HCT116 (cell line): ENCODE measurements at regions not wholly inside any gene's neighbourhood (a gene's known extent, or its start where the extent isn't known, plus 50 kb on each side); places are given as distances from the start of the nearest gene placed in this dataset.

Experiments
- EZH2 ChIP-seq: fragments of 200-600 bp; sonication (generic); IDR thresholded peaks from 2 replicates; pipeline ENCODE4 v1.6.1; 2017; ENCODE audit warnings: antibody characterized with exemption, mixed run types
- EZH2phosphoT487 ChIP-seq: fragments of 200-600 bp; IDR thresholded peaks from 2 replicates; pipeline ENCODE4 v1.6.1; 2018; ENCODE audit warnings: antibody characterized with exemption, borderline replicate concordance
- JUND ChIP-seq: IDR thresholded peaks from 2 replicates; pipeline ENCODE4 v1.6.1; 2012
- POLR2A ChIP-seq: IDR thresholded peaks from 2 replicates; pipeline ENCODE4 v1.7.0; 2011; ENCODE audit warnings: borderline replicate concordance; ENCODE audit not compliant: insufficient read depth, insufficient read length; ENCODE audit errors: extremely low read depth
- POLR2AphosphoS5 ChIP-seq: IDR thresholded peaks from 2 replicates; pipeline ENCODE4 v1.6.1; 2011; ENCODE audit warnings: mild to moderate bottlenecking, low read depth, low read length, moderate library complexity
- RAD21 ChIP-seq: IDR thresholded peaks from 2 replicates; pipeline ENCODE4 v1.6.1; 2012; ENCODE audit warnings: low read depth, mild to moderate bottlenecking
- TCF7L2 ChIP-seq: IDR thresholded peaks from 2 replicates; pipeline ENCODE4 v1.7.0; 2011; ENCODE audit warnings: borderline replicate concordance, inconsistent platforms; ENCODE audit not compliant: insufficient read depth, insufficient read length; ENCODE audit errors: extremely low read depth
- YY1 ChIP-seq: IDR thresholded peaks from 2 replicates; pipeline ENCODE4 v1.6.1; 2011; ENCODE audit warnings: low read length, low read depth, moderate library complexity, mild to moderate bottlenecking; ENCODE audit not compliant: insufficient replicate concordance; ENCODE audit errors: extremely low read depth
- ZFX ChIP-seq: fragments of 450-650 bp; IDR thresholded peaks from 2 replicates; pipeline ENCODE4 v1.6.1; 2017
- ZNF274 ChIP-seq: fragments of 200-500 bp; sonication (Bioruptor generic); IDR thresholded peaks from 2 replicates; pipeline ENCODE4 v1.6.1; 2014; ENCODE audit warnings: mild to moderate bottlenecking, low read depth, low read length, inconsistent platforms
- TF ChIP-seq, protein P1 (sequence below), 3 experiments: fragments of 200-600 bp in 1 of 3; sonication (generic) in 1 of 3; IDR thresholded peaks in 2 of 3; conservative IDR thresholded peaks in 1 of 3; 2 replicates each; pipeline ENCODE4 v1.5.1; 2012 to 2017; ENCODE audit warnings: low read depth in 2 of 3, low read length in 2 of 3, antibody characterized with exemption in 1 of 3, borderline replicate concordance in 1 of 3, control low read depth in 1 of 3, mild to moderate bottlenecking in 1 of 3, mixed read lengths in 1 of 3, mixed run types in 1 of 3, moderate library complexity in 1 of 3; ENCODE audit not compliant: insufficient read depth in 1 of 3
- TF ChIP-seq, protein P2 (sequence below): IDR thresholded peaks from 2 replicates; pipeline ENCODE4 v1.6.1; 2012; ENCODE audit warnings: low read depth
- TF ChIP-seq, protein P3 (sequence below): IDR thresholded peaks from 2 replicates; pipeline ENCODE4 v1.6.1; 2012
- TF ChIP-seq, protein P4 (sequence below): IDR thresholded peaks from 2 replicates; pipeline ENCODE4 v1.6.1; 2011; ENCODE audit warnings: mild to moderate bottlenecking, low read length, moderate library complexity; ENCODE audit not compliant: insufficient replicate concordance; ENCODE audit errors: extremely low read depth

DNA sequence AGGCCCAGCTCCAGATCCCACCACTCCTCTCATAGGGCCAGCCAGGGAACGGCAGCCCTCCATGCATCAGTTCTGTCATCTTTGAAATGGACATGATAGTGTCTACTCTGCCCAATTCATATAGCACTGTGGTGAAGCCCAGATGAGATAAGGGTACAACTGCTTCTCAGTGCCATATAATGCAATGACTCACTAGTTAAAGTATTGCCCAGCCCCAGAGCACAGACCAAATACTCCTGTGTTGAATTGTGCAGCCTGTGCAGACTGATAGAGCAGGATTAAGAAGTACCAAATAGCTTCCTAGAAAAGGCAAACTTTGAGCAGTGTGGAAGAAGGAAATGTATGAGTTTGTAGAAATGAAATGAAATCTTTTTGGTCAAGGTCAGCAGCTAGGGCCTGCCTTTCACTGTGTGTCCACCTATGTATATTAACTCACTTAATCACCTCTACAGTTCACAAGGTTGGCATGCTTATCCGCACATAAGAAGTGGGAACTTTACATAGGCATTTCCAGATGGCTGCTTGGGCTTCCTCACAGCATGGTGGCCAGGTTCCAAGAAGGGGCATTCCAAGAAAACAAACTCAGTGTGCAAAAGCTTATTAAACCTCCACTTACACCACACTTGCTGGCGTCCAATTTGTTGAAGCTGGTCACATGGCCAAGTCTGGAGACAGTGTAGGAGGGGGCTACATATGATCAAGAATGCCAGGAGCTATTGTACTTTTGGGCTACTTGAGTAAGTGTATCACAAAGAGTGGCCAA lies 102.8 kb upstream of the COPS8 start:
- TF ChIP-seq RAD21 (no peak), ZNF274 (no peak), POLR2A (no peak), EZH2 (no peak), EZH2phosphoT487 (no peak), ZFX (no peak), YY1 (no peak), POLR2AphosphoS5 (no peak), TCF7L2 (no peak), JUND (no peak)
- TF ChIP-seq, protein P1, sequence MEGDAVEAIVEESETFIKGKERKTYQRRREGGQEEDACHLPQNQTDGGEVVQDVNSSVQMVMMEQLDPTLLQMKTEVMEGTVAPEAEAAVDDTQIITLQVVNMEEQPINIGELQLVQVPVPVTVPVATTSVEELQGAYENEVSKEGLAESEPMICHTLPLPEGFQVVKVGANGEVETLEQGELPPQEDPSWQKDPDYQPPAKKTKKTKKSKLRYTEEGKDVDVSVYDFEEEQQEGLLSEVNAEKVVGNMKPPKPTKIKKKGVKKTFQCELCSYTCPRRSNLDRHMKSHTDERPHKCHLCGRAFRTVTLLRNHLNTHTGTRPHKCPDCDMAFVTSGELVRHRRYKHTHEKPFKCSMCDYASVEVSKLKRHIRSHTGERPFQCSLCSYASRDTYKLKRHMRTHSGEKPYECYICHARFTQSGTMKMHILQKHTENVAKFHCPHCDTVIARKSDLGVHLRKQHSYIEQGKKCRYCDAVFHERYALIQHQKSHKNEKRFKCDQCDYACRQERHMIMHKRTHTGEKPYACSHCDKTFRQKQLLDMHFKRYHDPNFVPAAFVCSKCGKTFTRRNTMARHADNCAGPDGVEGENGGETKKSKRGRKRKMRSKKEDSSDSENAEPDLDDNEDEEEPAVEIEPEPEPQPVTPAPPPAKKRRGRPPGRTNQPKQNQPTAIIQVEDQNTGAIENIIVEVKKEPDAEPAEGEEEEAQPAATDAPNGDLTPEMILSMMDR (IDR thresholded peaks at IDR 0.05 in 2 of 3, conservative IDR thresholded peaks at IDR 0.05 in 1 of 3; ENCODE audit: borderline replicate concordance in 1 of 3, insufficient read depth in 1 of 3, low read depth in 2 of 3, low read length in 2 of 3) = no peak
- TF ChIP-seq, protein P2, sequence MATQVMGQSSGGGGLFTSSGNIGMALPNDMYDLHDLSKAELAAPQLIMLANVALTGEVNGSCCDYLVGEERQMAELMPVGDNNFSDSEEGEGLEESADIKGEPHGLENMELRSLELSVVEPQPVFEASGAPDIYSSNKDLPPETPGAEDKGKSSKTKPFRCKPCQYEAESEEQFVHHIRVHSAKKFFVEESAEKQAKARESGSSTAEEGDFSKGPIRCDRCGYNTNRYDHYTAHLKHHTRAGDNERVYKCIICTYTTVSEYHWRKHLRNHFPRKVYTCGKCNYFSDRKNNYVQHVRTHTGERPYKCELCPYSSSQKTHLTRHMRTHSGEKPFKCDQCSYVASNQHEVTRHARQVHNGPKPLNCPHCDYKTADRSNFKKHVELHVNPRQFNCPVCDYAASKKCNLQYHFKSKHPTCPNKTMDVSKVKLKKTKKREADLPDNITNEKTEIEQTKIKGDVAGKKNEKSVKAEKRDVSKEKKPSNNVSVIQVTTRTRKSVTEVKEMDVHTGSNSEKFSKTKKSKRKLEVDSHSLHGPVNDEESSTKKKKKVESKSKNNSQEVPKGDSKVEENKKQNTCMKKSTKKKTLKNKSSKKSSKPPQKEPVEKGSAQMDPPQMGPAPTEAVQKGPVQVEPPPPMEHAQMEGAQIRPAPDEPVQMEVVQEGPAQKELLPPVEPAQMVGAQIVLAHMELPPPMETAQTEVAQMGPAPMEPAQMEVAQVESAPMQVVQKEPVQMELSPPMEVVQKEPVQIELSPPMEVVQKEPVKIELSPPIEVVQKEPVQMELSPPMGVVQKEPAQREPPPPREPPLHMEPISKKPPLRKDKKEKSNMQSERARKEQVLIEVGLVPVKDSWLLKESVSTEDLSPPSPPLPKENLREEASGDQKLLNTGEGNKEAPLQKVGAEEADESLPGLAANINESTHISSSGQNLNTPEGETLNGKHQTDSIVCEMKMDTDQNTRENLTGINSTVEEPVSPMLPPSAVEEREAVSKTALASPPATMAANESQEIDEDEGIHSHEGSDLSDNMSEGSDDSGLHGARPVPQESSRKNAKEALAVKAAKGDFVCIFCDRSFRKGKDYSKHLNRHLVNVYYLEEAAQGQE = no peak
- TF ChIP-seq, protein P3, sequence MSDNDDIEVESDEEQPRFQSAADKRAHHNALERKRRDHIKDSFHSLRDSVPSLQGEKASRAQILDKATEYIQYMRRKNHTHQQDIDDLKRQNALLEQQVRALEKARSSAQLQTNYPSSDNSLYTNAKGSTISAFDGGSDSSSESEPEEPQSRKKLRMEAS = no peak
- TF ChIP-seq, protein P4, sequence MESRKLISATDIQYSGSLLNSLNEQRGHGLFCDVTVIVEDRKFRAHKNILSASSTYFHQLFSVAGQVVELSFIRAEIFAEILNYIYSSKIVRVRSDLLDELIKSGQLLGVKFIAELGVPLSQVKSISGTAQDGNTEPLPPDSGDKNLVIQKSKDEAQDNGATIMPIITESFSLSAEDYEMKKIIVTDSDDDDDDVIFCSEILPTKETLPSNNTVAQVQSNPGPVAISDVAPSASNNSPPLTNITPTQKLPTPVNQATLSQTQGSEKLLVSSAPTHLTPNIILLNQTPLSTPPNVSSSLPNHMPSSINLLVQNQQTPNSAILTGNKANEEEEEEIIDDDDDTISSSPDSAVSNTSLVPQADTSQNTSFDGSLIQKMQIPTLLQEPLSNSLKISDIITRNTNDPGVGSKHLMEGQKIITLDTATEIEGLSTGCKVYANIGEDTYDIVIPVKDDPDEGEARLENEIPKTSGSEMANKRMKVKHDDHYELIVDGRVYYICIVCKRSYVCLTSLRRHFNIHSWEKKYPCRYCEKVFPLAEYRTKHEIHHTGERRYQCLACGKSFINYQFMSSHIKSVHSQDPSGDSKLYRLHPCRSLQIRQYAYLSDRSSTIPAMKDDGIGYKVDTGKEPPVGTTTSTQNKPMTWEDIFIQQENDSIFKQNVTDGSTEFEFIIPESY = no peak
